Sigmoid colon (tissue), 6 donors: ENCODE measurements at regions not wholly inside any gene's neighbourhood (a gene's known extent, or its start where the extent isn't known, plus 50 kb on each side); places are given as distances from the start of the nearest gene placed in this dataset.

ENCODE experiments used
- DNase-seq: peaks from one replicate; pipeline ENCODE4 v3.0.0-alpha.2; 2019
- H3K27ac ChIP-seq, 4 donors: fragments of 200-600 bp; sonication (generic); one replicate each; pipeline ENCODE4 v1.5.1; 2016 to 2019; ENCODE audit warnings: mild to moderate bottlenecking in 1 of 4
- H3K27me3 ChIP-seq, 3 donors: fragments of 200-600 bp; sonication (generic); one replicate each; pipeline ENCODE4 v1.5.1; 2019; ENCODE audit warnings: mild to moderate bottlenecking in 1 of 3
- H3K36me3 ChIP-seq, 4 donors: fragments of 200-600 bp; sonication (generic); one replicate each; pipeline ENCODE4 v1.5.1; 2016 to 2019
- H3K4me1 ChIP-seq, 4 donors: fragments of 200-600 bp; sonication (generic); one replicate each; pipeline ENCODE4 v1.5.1; 2017 to 2019
- H3K4me3 ChIP-seq, 4 donors: fragments of 200-600 bp; sonication (generic); one replicate each; pipeline ENCODE4 v1.5.1; 2017 to 2019; ENCODE audit warnings: mild to moderate bottlenecking in 2 of 4, moderate library complexity in 1 of 4
- H3K9me3 ChIP-seq, 4 donors: fragments of 200-600 bp in 3 of 4; sonication (generic) in 3 of 4; one replicate each; pipeline versions ENCODE4 v1.5.1 to v1.6.1; 2013 to 2019
- EP300 ChIP-seq, 4 donors: sonication (generic); formaldehyde crosslinking; IDR thresholded peaks; one replicate each; pipeline ENCODE4 v1.6.1; 2017; ENCODE audit warnings: antibody characterized with exemption in 4 of 4
- POLR2A ChIP-seq, 2 donors: fragments of 450-650 bp; IDR thresholded peaks; one replicate each; pipeline ENCODE4 v1.6.1; 2016; ENCODE audit warnings: antibody characterized with exemption in 2 of 2, mild to moderate bottlenecking in 2 of 2, moderate library complexity in 2 of 2
- POLR2AphosphoS5 ChIP-seq, 4 donors: sonication (generic); formaldehyde crosslinking; IDR thresholded peaks; one replicate each; pipeline ENCODE4 v1.6.1; 2017; ENCODE audit warnings: antibody characterized with exemption in 4 of 4
- WGBS, 2 donors: extraction: QIAGEN DNeasy Blood & Tissue Kit; methylation state at CpG; one replicate each; pipeline ENCODE4 v1.1.7; 2013; 5-methylcytosine and 5-hydroxymethylcytosine counted together
- intact Hi-C: fragments of 100-400 bp; cut with DNase I; formaldehyde crosslinking; loops from one replicate; pipeline ENCODE4 v1.15.1; 2023
- TF ChIP-seq, protein P1 (sequence below), 4 experiments: fragments of 450-650 bp in 3 of 4; fragments of 200-600 bp in 1 of 4; IDR thresholded peaks; one replicate each; pipeline ENCODE4 v1.5.1; 2016 to 2019; ENCODE audit warnings: antibody characterized with exemption in 4 of 4, mild to moderate bottlenecking in 3 of 4, moderate library complexity in 2 of 4
- donor health status: healthy with polysubstance abuse.
- donor health status: healthy.

DNA sequence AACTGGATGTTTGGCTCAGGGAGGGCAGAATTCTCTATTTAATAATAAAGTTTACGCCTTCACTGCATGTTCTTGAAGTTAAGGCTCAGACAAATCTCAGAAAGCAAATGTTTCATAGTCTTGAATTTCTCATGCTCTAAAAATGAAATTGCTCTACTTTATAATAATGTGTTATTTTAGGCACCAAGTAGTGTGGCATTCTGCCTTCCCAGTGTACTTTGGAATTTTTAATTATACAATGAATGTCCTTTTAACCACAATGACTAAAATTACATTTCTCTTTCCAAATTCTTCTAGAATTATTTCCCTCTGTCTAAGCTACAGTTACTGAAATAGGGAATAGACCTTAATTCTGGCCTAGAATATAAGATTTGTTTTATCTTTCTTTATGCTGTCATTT is 97.9 kb upstream of the PDE5A start:
- H3K36me3 ChIP-seq, result no peaks in the 10 kb centered on the region
- no peaks in the 10 kb centered on the region for H3K27me3 ChIP-seq
- no peaks in the 10 kb centered on the region for H3K9me3 ChIP-seq
- intact Hi-C loops, result no loop called here
- TF ChIP-seq POLR2AphosphoS5 (IDR thresholded peaks at IDR 0.05), result no peak
- TF ChIP-seq, protein P1, sequence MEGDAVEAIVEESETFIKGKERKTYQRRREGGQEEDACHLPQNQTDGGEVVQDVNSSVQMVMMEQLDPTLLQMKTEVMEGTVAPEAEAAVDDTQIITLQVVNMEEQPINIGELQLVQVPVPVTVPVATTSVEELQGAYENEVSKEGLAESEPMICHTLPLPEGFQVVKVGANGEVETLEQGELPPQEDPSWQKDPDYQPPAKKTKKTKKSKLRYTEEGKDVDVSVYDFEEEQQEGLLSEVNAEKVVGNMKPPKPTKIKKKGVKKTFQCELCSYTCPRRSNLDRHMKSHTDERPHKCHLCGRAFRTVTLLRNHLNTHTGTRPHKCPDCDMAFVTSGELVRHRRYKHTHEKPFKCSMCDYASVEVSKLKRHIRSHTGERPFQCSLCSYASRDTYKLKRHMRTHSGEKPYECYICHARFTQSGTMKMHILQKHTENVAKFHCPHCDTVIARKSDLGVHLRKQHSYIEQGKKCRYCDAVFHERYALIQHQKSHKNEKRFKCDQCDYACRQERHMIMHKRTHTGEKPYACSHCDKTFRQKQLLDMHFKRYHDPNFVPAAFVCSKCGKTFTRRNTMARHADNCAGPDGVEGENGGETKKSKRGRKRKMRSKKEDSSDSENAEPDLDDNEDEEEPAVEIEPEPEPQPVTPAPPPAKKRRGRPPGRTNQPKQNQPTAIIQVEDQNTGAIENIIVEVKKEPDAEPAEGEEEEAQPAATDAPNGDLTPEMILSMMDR (IDR thresholded peaks at IDR 0.05), result no peak
- no peak for TF ChIP-seq POLR2A (IDR thresholded peaks at IDR 0.05)
- TF ChIP-seq EP300 (IDR thresholded peaks at IDR 0.05), result no peak
- no peak overlapping the region for H3K4me3 ChIP-seq
- peak overlapping the region; percentile 41 to 79 (median 51) for H3K27ac ChIP-seq
- WGBS, 2 donors, result 90 to 93% methylated on average over 1 of the region's 1 CpG
- no peak for DNase-seq
- H3K4me1 ChIP-seq, result peaks cover 0 to 38% (median 34%) of the 10 kb centered on the region in 4 donors

DNA sequence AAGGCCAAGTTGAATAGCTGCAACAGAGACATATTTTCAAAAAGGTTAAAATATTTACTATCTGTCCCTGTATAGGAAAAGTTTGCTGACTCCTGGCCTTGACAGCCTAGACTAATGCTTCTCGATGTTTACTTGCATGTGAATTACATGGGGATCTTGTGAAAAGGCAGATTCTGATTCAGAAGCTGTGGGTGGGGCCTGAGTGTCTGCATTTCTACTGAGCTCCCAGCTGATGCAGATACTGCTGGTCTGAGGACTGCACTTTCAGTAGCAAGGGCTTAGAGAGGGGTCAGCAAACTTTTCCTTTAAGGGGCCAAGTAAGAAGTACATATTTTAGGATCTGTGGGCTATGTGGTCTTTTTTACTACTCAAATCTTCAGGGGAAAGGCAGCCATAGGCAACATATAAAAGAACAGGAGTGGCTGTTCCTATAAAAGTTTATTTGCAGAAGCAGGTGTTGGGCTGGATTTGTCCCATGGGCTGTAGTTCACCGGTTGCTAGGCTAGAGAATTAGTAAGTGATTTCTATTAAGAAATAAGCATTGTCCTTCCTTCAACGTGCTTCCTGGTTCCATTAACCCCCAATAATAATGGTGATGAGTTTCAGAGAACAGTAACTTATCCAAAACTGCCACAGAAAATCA is 97.2 kb upstream of the PDE5A start:
- no peak overlapping the region for H3K4me3 ChIP-seq
- intact Hi-C loops, result no loop called here
- H3K36me3 ChIP-seq, result no peaks in the 10 kb centered on the region
- DNase-seq, result no peak
- TF ChIP-seq POLR2A (IDR thresholded peaks at IDR 0.05) (no peak), EP300 (IDR thresholded peaks at IDR 0.05) (no peak), POLR2AphosphoS5 (IDR thresholded peaks at IDR 0.05) (no peak)
- TF ChIP-seq, protein P1 (IDR thresholded peaks at IDR 0.05), result no peak
- no peaks in the 10 kb centered on the region for H3K27me3 ChIP-seq
- peaks cover 0 to 32% (median 29%) of the 10 kb centered on the region in 4 donors for H3K4me1 ChIP-seq
- H3K9me3 ChIP-seq, result no peaks in the 10 kb centered on the region
- 8 to 27% methylated on average over 3 of the region's 3 CpGs for WGBS, 2 donors
- peak overlapping the region; percentile 41 to 79 (median 51) for H3K27ac ChIP-seq

DNA sequence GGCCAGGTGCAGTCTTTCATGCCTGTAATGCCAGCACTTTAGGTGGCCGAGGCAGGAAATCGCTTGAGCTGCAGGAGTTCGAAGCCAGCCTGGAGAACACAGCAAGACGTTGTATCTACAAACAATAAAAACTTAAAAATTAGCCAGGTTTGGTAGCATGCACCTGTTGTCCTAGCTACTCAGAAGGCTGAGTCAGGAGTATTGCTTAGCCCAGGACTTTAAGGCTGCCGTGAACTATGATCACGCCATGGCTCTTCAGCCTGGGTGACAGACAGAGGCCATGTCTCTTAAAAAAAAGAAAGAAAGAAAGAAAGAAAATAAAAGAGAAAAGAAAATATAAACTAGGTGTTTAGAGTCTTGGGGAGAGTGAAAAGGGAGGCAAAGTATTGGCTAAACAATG is 96.4 kb upstream of the PDE5A start:
- no peaks in the 10 kb centered on the region for H3K36me3 ChIP-seq
- TF ChIP-seq, protein P1 (IDR thresholded peaks at IDR 0.05), result no peak
- TF ChIP-seq EP300 (IDR thresholded peaks at IDR 0.05), result no peak
- no peak for TF ChIP-seq POLR2AphosphoS5 (IDR thresholded peaks at IDR 0.05)
- TF ChIP-seq POLR2A (IDR thresholded peaks at IDR 0.05), result no peak
- intact Hi-C loops, result no loop called here
- H3K27ac ChIP-seq, result peak overlapping the region in 2 of 4 donors; percentile 58 to 79
- peaks cover 0 to 3% (median 1%) of the 10 kb centered on the region in 4 donors for H3K9me3 ChIP-seq
- no peak for DNase-seq
- 21 to 69% methylated on average over 6 of the region's 6 CpGs for WGBS, 2 donors
- peaks cover 0 to 24% (median 22%) of the 10 kb centered on the region in 4 donors for H3K4me1 ChIP-seq
- no peaks in the 10 kb centered on the region for H3K27me3 ChIP-seq
- no peak overlapping the region for H3K4me3 ChIP-seq

DNA sequence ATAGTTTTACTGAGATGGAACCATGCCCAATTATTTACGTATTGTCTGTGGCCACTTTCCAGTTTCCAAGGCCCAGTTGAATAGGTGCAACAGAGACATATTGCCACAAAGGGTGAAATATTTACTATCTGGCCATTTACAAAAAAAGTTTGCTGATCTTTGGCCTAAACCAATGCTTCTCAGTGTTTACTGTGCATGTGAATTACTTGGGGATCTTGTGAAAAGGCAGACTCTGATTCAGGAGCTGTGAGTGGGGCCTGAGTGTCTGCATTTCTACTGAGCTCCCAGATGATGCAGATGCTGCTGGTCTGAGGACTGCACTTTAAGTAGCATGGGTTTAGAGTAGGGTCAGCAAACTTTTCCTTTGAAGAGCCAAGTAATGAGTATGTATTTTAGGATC is 94.1 kb upstream of the PDE5A start:
- Histone ChIP-seq H3K4me3 (no peak overlapping the region), H3K27me3 (no peaks in the 10 kb centered on the region), H3K4me1 (peaks cover 0 to 16% (median 15%) of the 10 kb centered on the region in 4 donors), H3K36me3 (no peaks in the 10 kb centered on the region), H3K27ac (no peak overlapping the region), H3K9me3 (peaks cover 0 to 5% (median 1%) of the 10 kb centered on the region in 4 donors)
- TF ChIP-seq, protein P1 (IDR thresholded peaks at IDR 0.05), result no peak
- DNase-seq, result no peak
- intact Hi-C loops, result no loop called here
- 29 to 76% methylated on average over 1 of the region's 1 CpG for WGBS, 2 donors

DNA sequence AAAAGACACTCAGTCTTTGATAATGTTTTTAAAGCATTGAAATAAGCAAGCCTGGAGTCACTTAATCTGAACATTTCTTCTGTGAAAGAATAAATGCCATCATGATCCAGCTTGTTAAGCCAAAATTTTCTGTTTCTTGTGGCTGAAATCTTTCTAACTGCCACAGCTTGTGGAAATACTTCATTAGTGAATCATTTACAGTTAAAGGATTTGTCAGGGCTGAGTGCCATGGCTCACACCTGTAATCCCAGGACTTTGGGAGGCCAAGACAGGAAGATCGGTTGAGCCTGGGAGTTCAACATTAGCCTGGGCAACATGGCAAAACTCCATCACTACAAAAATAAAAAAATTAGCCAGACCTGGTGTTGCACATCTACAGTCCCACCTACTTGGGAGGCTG is 93.3 kb upstream of the PDE5A start:
- TF ChIP-seq POLR2A (IDR thresholded peaks at IDR 0.05) (no peak), EP300 (IDR thresholded peaks at IDR 0.05) (no peak), POLR2AphosphoS5 (IDR thresholded peaks at IDR 0.05) (no peak)
- TF ChIP-seq, protein P1 (IDR thresholded peaks at IDR 0.05), result no peak
- peaks cover 0 to 16% (median 15%) of the 10 kb centered on the region in 4 donors for H3K4me1 ChIP-seq
- no peaks in the 10 kb centered on the region for H3K36me3 ChIP-seq
- intact Hi-C loops, result no loop called here
- no peaks in the 10 kb centered on the region for H3K27me3 ChIP-seq
- WGBS, 2 donors, result 20 to 69% methylated on average over 1 of the region's 1 CpG
- no peak overlapping the region for H3K4me3 ChIP-seq
- H3K9me3 ChIP-seq, result peaks cover 0 to 5% (median 1%) of the 10 kb centered on the region in 4 donors
- no peak overlapping the region for H3K27ac ChIP-seq
- DNase-seq, result no peak
